Vagina (tissue), 2 donors: ENCODE measurements at regions not wholly inside any gene's neighbourhood (a gene's known extent, or its start where the extent isn't known, plus 50 kb on each side); places are given as distances from the start of the nearest gene placed in this dataset.

Experiments used
- CTCF ChIP-seq, 3 experiments: fragments of 450-650 bp in 2 of 3; fragments of 200-600 bp in 1 of 3; sonication (generic) in 1 of 3; IDR thresholded peaks; one replicate each; pipeline ENCODE4 v1.5.1; 2017 to 2019; ENCODE audit warnings: antibody characterized with exemption in 3 of 3, mild to moderate bottlenecking in 2 of 3, moderate library complexity in 2 of 3
- POLR2A ChIP-seq, 2 donors: fragments of 450-650 bp; IDR thresholded peaks; one replicate each; pipeline ENCODE4 v1.6.1; 2017; ENCODE audit warnings: antibody characterized with exemption in 2 of 2, mild to moderate bottlenecking in 2 of 2, moderate library complexity in 2 of 2

GRCh38 chr2:45299361-45299760, 290.1 kb upstream of the SIX2 start:
- TF ChIP-seq CTCF (IDR thresholded peaks at IDR 0.05) (no peak), POLR2A (IDR thresholded peaks at IDR 0.05) (no peak)
